Keratinocyte (primary cell): ENCODE measurements at regions not wholly inside any gene's neighbourhood (a gene's known extent, or its start where the extent isn't known, plus 50 kb on each side); places are given as distances from the start of the nearest gene placed in this dataset.

Experiments used
- DNase-seq: peaks from one replicate; pipeline ENCODE4 v3.0.0-alpha.2; 2011; ENCODE audit warnings: low read depth, missing footprints, low spot score
- FAIRE-seq: peaks from 2 replicates; lab custom pipeline; 2011; peaks lifted over from hg19 to GRCh38; lab: Jason Lieb, UNC
- H2AFZ ChIP-seq: 2 replicates; pipeline ENCODE4 v1.6.0; 2012; ENCODE audit warnings: low read length, control low read depth, inconsistent platforms; ENCODE audit not compliant: control insufficient read depth
- H3K27ac ChIP-seq: 2 replicates; pipeline ENCODE4 v1.5.1; 2011; ENCODE audit warnings: low read length; ENCODE audit not compliant: control insufficient read depth, insufficient read depth
- H3K27me3 ChIP-seq: 3 replicates; pipeline ENCODE4 v1.6.0; 2011; ENCODE audit warnings: low read length; ENCODE audit not compliant: control insufficient read depth, insufficient read depth; ENCODE audit errors: extremely low read depth
- H3K36me3 ChIP-seq, 2 experiments: 2 replicates in 1 of 2; 3 replicates in 1 of 2; pipeline ENCODE4 v1.5.1; 2011; ENCODE audit warnings: low read length in 2 of 2, mild to moderate bottlenecking in 1 of 2; ENCODE audit not compliant: control insufficient read depth in 2 of 2, insufficient read depth in 2 of 2; ENCODE audit errors: extremely low read depth in 1 of 2
- H3K4me1 ChIP-seq: 3 replicates; pipeline ENCODE4 v1.5.1; 2011; ENCODE audit warnings: low read length; ENCODE audit not compliant: control insufficient read depth, insufficient read depth; ENCODE audit errors: extremely low read depth
- H3K4me2 ChIP-seq: 3 replicates; pipeline ENCODE4 v1.6.0; 2011; ENCODE audit warnings: low read depth, low read length; ENCODE audit not compliant: control insufficient read depth, insufficient read depth; ENCODE audit errors: extremely low read depth
- H3K4me3 ChIP-seq, 3 experiments: fragments of 200-600 bp in 1 of 3; sonication (generic) in 1 of 3; 2 replicates in 2 of 3; 3 replicates in 1 of 3; pipeline ENCODE4 v1.5.1; 2011 to 2016; ENCODE audit warnings: low read length in 3 of 3, mild to moderate bottlenecking in 3 of 3, control low read depth in 2 of 3, inconsistent platforms in 1 of 3, low read depth in 1 of 3, mixed read lengths in 1 of 3, mixed run types in 1 of 3, moderate library complexity in 1 of 3; ENCODE audit not compliant: control insufficient read depth in 2 of 3, insufficient read depth in 2 of 3; ENCODE audit errors: extremely low read depth in 1 of 3
- H3K79me2 ChIP-seq: 2 replicates; pipeline ENCODE4 v1.6.0; 2012; ENCODE audit warnings: low read length; ENCODE audit not compliant: control insufficient read depth, insufficient read depth
- H3K9ac ChIP-seq: 3 replicates; pipeline ENCODE4 v1.6.0; 2011; ENCODE audit warnings: low read length; ENCODE audit not compliant: control insufficient read depth, insufficient read depth; ENCODE audit errors: extremely low read depth
- H3K9me1 ChIP-seq: 3 replicates; pipeline ENCODE4 v1.6.0; 2011; ENCODE audit warnings: low read length; ENCODE audit not compliant: control insufficient read depth, insufficient read depth; ENCODE audit errors: extremely low read depth
- H3K9me3 ChIP-seq: 2 replicates; pipeline ENCODE4 v1.5.1; 2012; ENCODE audit warnings: low read depth, low read length; ENCODE audit not compliant: control insufficient read depth
- H4K20me1 ChIP-seq: 3 replicates; pipeline ENCODE4 v1.6.0; 2011; ENCODE audit warnings: low read length; ENCODE audit not compliant: control insufficient read depth, insufficient read depth; ENCODE audit errors: extremely low read depth
- CTCF ChIP-seq, 3 experiments: IDR thresholded peaks in 1 of 3; conservative IDR thresholded peaks in 1 of 3; optimal IDR thresholded peaks in 1 of 3; 2 replicates in 2 of 3; 3 replicates in 1 of 3; pipeline versions ENCODE3 to v1.5.1; 2011; ENCODE audit warnings: low read length in 3 of 3, mild to moderate bottlenecking in 3 of 3, moderate library complexity in 2 of 3, control low read depth in 1 of 3, inconsistent platforms in 1 of 3; ENCODE audit not compliant: insufficient read depth in 2 of 3; ENCODE audit errors: extremely low read depth in 1 of 3
- EZH2 ChIP-seq: IDR thresholded peaks from one replicate; pipeline ENCODE4 v1.6.1; 2012; ENCODE audit warnings: inconsistent platforms, mild to moderate bottlenecking, low read length, moderate library complexity
- dilution Hi-C: fragments of 300-500 bp; cut with MboI; formaldehyde crosslinking; loops from one replicate; pipeline ENCODE4 v1.7.0; 2020; ENCODE audit warnings: low sequenced_read_pairs; ENCODE audit not compliant: extremely low pct_ligation_motif_present

- Histone ChIP-seq H3K9me3 (no peaks in the 10 kb centered on the region), H3K36me3 (no peaks in the 10 kb centered on the region), H2AFZ (no peak overlapping the region), H3K9ac (no peak overlapping the region), H3K79me2 (no peaks in the 10 kb centered on the region), H3K4me2 (no peak overlapping the region), H3K4me3 (no peak overlapping the region), H4K20me1 (no peaks in the 10 kb centered on the region), H3K9me1 (no peaks in the 10 kb centered on the region), H3K27ac (no peak overlapping the region), H3K4me1 (peaks cover 7% of the 10 kb centered on the region), H3K27me3 (no peaks in the 10 kb centered on the region)
- dilution Hi-C loops = no loop called here
- no peak for DNase-seq
- no peak for TF ChIP-seq EZH2
- no peak for TF ChIP-seq CTCF (optimal IDR thresholded peaks at IDR 0.05 in 1 of 3, IDR thresholded peaks at IDR 0.05 in 1 of 3, conservative IDR thresholded peaks at IDR 0.05 in 1 of 3; ENCODE audit: extremely low read depth in 1 of 3, insufficient read depth in 2 of 3, low read length in 3 of 3)
- no peak for FAIRE-seq
Observed at GRCh38 chr7:84668116-84668515, 473.5 kb upstream of the SEMA3A start.

GRCh38 chr7:84666651-84667050 lies 472.1 kb upstream of the SEMA3A start:
- no peak overlapping the region for H3K4me3 ChIP-seq
- no peak for DNase-seq
- no peak overlapping the region for H3K4me2 ChIP-seq
- no peak overlapping the region for H3K9ac ChIP-seq
- H2AFZ ChIP-seq = no peak overlapping the region
- no peak overlapping the region for H3K27ac ChIP-seq
- H4K20me1 ChIP-seq = no peaks in the 10 kb centered on the region
- no peak for FAIRE-seq
- no peaks in the 10 kb centered on the region for H3K9me1 ChIP-seq
- no peaks in the 10 kb centered on the region for H3K36me3 ChIP-seq
- TF ChIP-seq CTCF (optimal IDR thresholded peaks at IDR 0.05 in 1 of 3, IDR thresholded peaks at IDR 0.05 in 1 of 3, conservative IDR thresholded peaks at IDR 0.05 in 1 of 3; ENCODE audit: extremely low read depth in 1 of 3, insufficient read depth in 2 of 3, low read length in 3 of 3) (no peak), EZH2 (no peak)
- H3K79me2 ChIP-seq = no peaks in the 10 kb centered on the region
- no peaks in the 10 kb centered on the region for H3K27me3 ChIP-seq
- peaks cover 7% of the 10 kb centered on the region for H3K4me1 ChIP-seq
- dilution Hi-C loops = no loop called here
- H3K9me3 ChIP-seq = no peaks in the 10 kb centered on the region
